GM12892 (cell line): ENCODE measurements at regions not wholly inside any gene's neighbourhood (a gene's known extent, or its start where the extent isn't known, plus 50 kb on each side); places are given as distances from the start of the nearest gene placed in this dataset.

Source experiments
- POLR2A ChIP-seq: IDR thresholded peaks from 2 replicates; pipeline ENCODE4 v1.6.1; 2011; ENCODE audit warnings: low read depth, low read length, control low read depth
- POLR2AphosphoS5 ChIP-seq: IDR thresholded peaks from 2 replicates; pipeline ENCODE4 v1.6.1; 2011; ENCODE audit warnings: low read depth, low read length, control low read depth
- TAF1 ChIP-seq: IDR thresholded peaks from 2 replicates; pipeline ENCODE4 v1.6.1; 2011; ENCODE audit warnings: low read depth, mild to moderate bottlenecking, control low read depth, low read length, borderline replicate concordance

- TF ChIP-seq POLR2A (no peak), POLR2AphosphoS5 (no peak), TAF1 (no peak)
Observed at GRCh38 chr18:51907687-51908597, 432.1 kb upstream of the DCC start.
